ENCODE measurements at regions not wholly inside any gene's neighbourhood (a gene's known extent, or its start where the extent isn't known, plus 50 kb on each side); places are given as distances from the start of the nearest gene placed in this dataset.

GRCh38 chr20:22821796-22822195 lies 213.3 kb upstream of the SSTR4 start:
- POLR2A ChIA-PET: no interaction called here
- H3K27ac ChIP-seq (ENCODE audit: low read length in 2 of 2): no peak overlapping the region
- Mint-ChIP-seq H3K27me3 (no peaks in the 10 kb centered on the region), H3K9me3 (ENCODE audit: insufficient read depth) (no peaks in the 10 kb centered on the region), H3K4me1 (no peaks in the 10 kb centered on the region), H3K4me3 (no peak overlapping the region), H3K27ac (no peak overlapping the region)
- no peaks in the 10 kb centered on the region for H3K36me3 ChIP-seq (replicated peaks in 1 of 2; ENCODE audit: control extremely low read depth in 1 of 2, control insufficient read depth in 1 of 2, extremely low read depth in 1 of 2, insufficient read depth in 2 of 2, low read length in 1 of 2)
- no peak for TF ChIP-seq EZH2 (IDR thresholded peaks at IDR 0.05; ENCODE audit: borderline replicate concordance, insufficient read depth, low read depth, low read length, poor library complexity, severe bottlenecking)
- no peak for TF ChIP-seq CTCF (IDR thresholded peaks at IDR 0.05)
- no peak for ATAC-seq (ENCODE audit: low read depth)
- intact Hi-C loops (cut with micrococcal nuclease): no loop called here
- H2AFZ ChIP-seq (ENCODE audit: insufficient read depth, low read depth, low read length, poor library complexity, severe bottlenecking): no peak overlapping the region
- H3K27me3 ChIP-seq (replicated peaks in 1 of 4; ENCODE audit: control extremely low read depth in 1 of 4, control insufficient read depth in 3 of 4, insufficient read depth in 4 of 4, low read length in 3 of 4): no peaks in the 10 kb centered on the region
- H3K79me2 ChIP-seq (ENCODE audit: control insufficient read depth, insufficient read depth, low read length): no peaks in the 10 kb centered on the region
- CTCF ChIA-PET: no interaction called here
- H3K4me2 ChIP-seq (replicated peaks; ENCODE audit: low read depth, low read length, poor library complexity, severe bottlenecking): no peak overlapping the region
- no peak for DNase-seq
- no peaks in the 10 kb centered on the region for H3K4me1 ChIP-seq (ENCODE audit: control insufficient read depth in 2 of 2, insufficient read depth in 2 of 2, low read length in 2 of 2)
- no peaks in the 10 kb centered on the region for H4K20me1 ChIP-seq (ENCODE audit: control insufficient read depth, insufficient read depth, low read length, poor library complexity, severe bottlenecking)
- H3K9me3 ChIP-seq (ENCODE audit: control extremely low read depth in 1 of 3, control insufficient read depth in 2 of 3, insufficient read depth in 1 of 3, low read length in 2 of 3): no peaks in the 10 kb centered on the region
- 77% methylated on average over 3 of the region's 4 CpGs for WGBS (ENCODE audit: insufficient coverage)
- no peak overlapping the region for H3K9ac ChIP-seq (ENCODE audit: low read length)
- H3K4me3 ChIP-seq (ENCODE audit: control extremely low read depth in 1 of 5, extremely low read depth in 1 of 5, insufficient read depth in 1 of 5, low read depth in 2 of 5, low read length in 4 of 5): no peak overlapping the region

GRCh38 chr20:22823119-22823518 lies 212.0 kb upstream of the SSTR4 start:
- no peaks in the 10 kb centered on the region for H3K4me1 Mint-ChIP-seq
- H3K4me1 ChIP-seq (ENCODE audit: control insufficient read depth in 2 of 2, insufficient read depth in 2 of 2, low read length in 2 of 2): no peaks in the 10 kb centered on the region
- ChIA-PET POLR2A (no interaction called here), CTCF (no interaction called here)
- no peaks in the 10 kb centered on the region for H3K27me3 ChIP-seq (replicated peaks in 1 of 4; ENCODE audit: control extremely low read depth in 1 of 4, control insufficient read depth in 3 of 4, insufficient read depth in 4 of 4, low read length in 3 of 4)
- no peaks in the 10 kb centered on the region for H3K9me3 Mint-ChIP-seq (ENCODE audit: insufficient read depth)
- intact Hi-C loops (cut with micrococcal nuclease): no loop called here
- no peak overlapping the region for H3K27ac ChIP-seq (ENCODE audit: low read length in 2 of 2)
- no peak overlapping the region for H3K9ac ChIP-seq (ENCODE audit: low read length)
- no peak overlapping the region for H3K4me3 Mint-ChIP-seq
- H3K27me3 Mint-ChIP-seq: no peaks in the 10 kb centered on the region
- H3K9me3 ChIP-seq (ENCODE audit: control extremely low read depth in 1 of 3, control insufficient read depth in 2 of 3, insufficient read depth in 1 of 3, low read length in 2 of 3): no peaks in the 10 kb centered on the region
- ATAC-seq (ENCODE audit: low read depth) (no peak), DNase-seq (no peak)
- H2AFZ ChIP-seq (ENCODE audit: insufficient read depth, low read depth, low read length, poor library complexity, severe bottlenecking): no peak overlapping the region
- no peak overlapping the region for H3K4me3 ChIP-seq (ENCODE audit: control extremely low read depth in 1 of 5, extremely low read depth in 1 of 5, insufficient read depth in 1 of 5, low read depth in 2 of 5, low read length in 4 of 5)
- no peak overlapping the region for H3K27ac Mint-ChIP-seq
- H3K36me3 ChIP-seq (replicated peaks in 1 of 2; ENCODE audit: control extremely low read depth in 1 of 2, control insufficient read depth in 1 of 2, extremely low read depth in 1 of 2, insufficient read depth in 2 of 2, low read length in 1 of 2): no peaks in the 10 kb centered on the region
- H3K4me2 ChIP-seq (replicated peaks; ENCODE audit: low read depth, low read length, poor library complexity, severe bottlenecking): no peak overlapping the region
- TF ChIP-seq CTCF (IDR thresholded peaks at IDR 0.05) (no peak), EZH2 (IDR thresholded peaks at IDR 0.05; ENCODE audit: borderline replicate concordance, insufficient read depth, low read depth, low read length, poor library complexity, severe bottlenecking) (no peak)
- no peaks in the 10 kb centered on the region for H4K20me1 ChIP-seq (ENCODE audit: control insufficient read depth, insufficient read depth, low read length, poor library complexity, severe bottlenecking)
- H3K79me2 ChIP-seq (ENCODE audit: control insufficient read depth, insufficient read depth, low read length): no peaks in the 10 kb centered on the region
- WGBS (ENCODE audit: insufficient coverage): 100% methylated on average over 5 of the region's 6 CpGs
